Thymus (tissue), 11 donors: ENCODE measurements at regions not wholly inside any gene's neighbourhood (a gene's known extent, or its start where the extent isn't known, plus 50 kb on each side); places are given as distances from the start of the nearest gene placed in this dataset.
"Not testable (repeated sequence)": the region's sequence is repeated elsewhere in the genome, so short reads cannot be mapped to it uniquely, and the experiment has no call there.

Source experiments
- DNase-seq, 9 donors: peaks; one replicate each; pipeline ENCODE4 v3.0.0-alpha.2; 2013; ENCODE audit warnings: low spot score in 9 of 9, low read depth in 6 of 9, missing footprints in 1 of 9
- H3K27ac ChIP-seq, 2 donors: one replicate each; pipeline ENCODE4 v1.5.1; 2013; ENCODE audit warnings: control low read depth in 1 of 2, low read depth in 1 of 2, low read length in 1 of 2, mild to moderate bottlenecking in 1 of 2, moderate library complexity in 1 of 2
- H3K27me3 ChIP-seq, 2 donors: one replicate each; pipeline ENCODE4 v1.5.1; 2013; ENCODE audit warnings: low read length in 1 of 2; ENCODE audit not compliant: control insufficient read depth in 2 of 2, insufficient read depth in 1 of 2
- H3K36me3 ChIP-seq, 2 donors: one replicate each; pipeline ENCODE4 v1.5.1; 2013; ENCODE audit warnings: low read length in 1 of 2, mild to moderate bottlenecking in 1 of 2, moderate library complexity in 1 of 2; ENCODE audit not compliant: control insufficient read depth in 2 of 2, insufficient read depth in 2 of 2
- H3K4me1 ChIP-seq, 2 donors: one replicate each; pipeline ENCODE4 v1.5.1; 2013; ENCODE audit warnings: low read length in 2 of 2; ENCODE audit not compliant: control insufficient read depth in 2 of 2, insufficient read depth in 2 of 2
- H3K4me3 ChIP-seq, 2 donors: one replicate each; pipeline ENCODE4 v1.5.1; 2013; ENCODE audit warnings: low read length in 2 of 2, control low read depth in 1 of 2, mild to moderate bottlenecking in 1 of 2
- H3K9me3 ChIP-seq, 2 donors: one replicate each; pipeline ENCODE4 v1.5.1; 2013; ENCODE audit warnings: low read length in 1 of 2, mild to moderate bottlenecking in 1 of 2; ENCODE audit not compliant: control insufficient read depth in 2 of 2, insufficient read depth in 1 of 2
- WGBS: extraction: QIAGEN DNeasy Blood & Tissue Kit; methylation state at CpG from one replicate; pipeline ENCODE4 v1.1.7; 2013; 5-methylcytosine and 5-hydroxymethylcytosine counted together
- donor health status: healthy.

GRCh38 chr3:13188181-13188779, 115.1 kb upstream of the IQSEC1 start:
- H3K27me3 ChIP-seq: no peaks in the 10 kb centered on the region
- no peak overlapping the region for H3K4me3 ChIP-seq
- 97% methylated on average over 4 of the region's 4 CpGs for WGBS
- H3K9me3 ChIP-seq: peaks cover 0 to 6% of the 10 kb centered on the region in 2 donors
- DNase-seq: no peak
- no peaks in the 10 kb centered on the region for H3K36me3 ChIP-seq
- no peak overlapping the region for H3K27ac ChIP-seq
- no peaks in the 10 kb centered on the region for H3K4me1 ChIP-seq

GRCh38 chr3:13187593-13187992, 114.4 kb upstream of the IQSEC1 start:
- WGBS: 99% methylated on average over 2 of the region's 2 CpGs
- DNase-seq: no peak
- no peak overlapping the region for H3K4me3 ChIP-seq
- no peaks in the 10 kb centered on the region for H3K36me3 ChIP-seq
- no peak overlapping the region for H3K27ac ChIP-seq
- H3K4me1 ChIP-seq: no peaks in the 10 kb centered on the region
- no peaks in the 10 kb centered on the region for H3K27me3 ChIP-seq
- H3K9me3 ChIP-seq: peaks cover 0 to 6% of the 10 kb centered on the region in 2 donors

- Histone ChIP-seq H3K27ac (no peak overlapping the region), H3K9me3 (peaks cover 0 to 6% of the 10 kb centered on the region in 2 donors), H3K4me1 (no peaks in the 10 kb centered on the region), H3K36me3 (no peaks in the 10 kb centered on the region), H3K27me3 (no peaks in the 10 kb centered on the region), H3K4me3 (no peak overlapping the region)
- 91% methylated on average over 9 of the region's 9 CpGs for WGBS
- no peak for DNase-seq
Observed at GRCh38 chr3:13186435-13186815, 113.2 kb upstream of the IQSEC1 start.

GRCh38 chr3:13185737-13186434, 112.7 kb upstream of the IQSEC1 start:
- 95% methylated on average over 7 of the region's 7 CpGs for WGBS
- Histone ChIP-seq H3K27ac (no peak overlapping the region), H3K4me1 (no peaks in the 10 kb centered on the region), H3K27me3 (no peaks in the 10 kb centered on the region), H3K9me3 (peaks cover 0 to 6% of the 10 kb centered on the region in 2 donors), H3K4me3 (no peak overlapping the region), H3K36me3 (no peaks in the 10 kb centered on the region)
- no peak for DNase-seq

GRCh38 chr3:13179582-13180210, 106.5 kb upstream of the IQSEC1 start:
- DNase-seq, H3K27me3 ChIP-seq, H3K27ac ChIP-seq, H3K4me3 ChIP-seq, H3K36me3 ChIP-seq, H3K4me1 ChIP-seq: not testable (repeated sequence)
- peaks cover 1 to 22% of the 10 kb centered on the region in 2 donors for H3K9me3 ChIP-seq
- WGBS: 97% methylated on average over 32 of the region's 32 CpGs

- H3K27me3 ChIP-seq: no peaks in the 10 kb centered on the region
- 87% methylated on average over 1 of the region's 1 CpG for WGBS
Observed at GRCh38 chr3:13179181-13179580, 106.0 kb upstream of the IQSEC1 start.

GRCh38 chr3:13178107-13178506, 104.9 kb upstream of the IQSEC1 start:
- H3K9me3 ChIP-seq: peaks cover 1 to 22% of the 10 kb centered on the region in 2 donors
- H3K4me3 ChIP-seq: no peak overlapping the region
- no peaks in the 10 kb centered on the region for H3K36me3 ChIP-seq
- no peak for DNase-seq
- no peaks in the 10 kb centered on the region for H3K27me3 ChIP-seq
- WGBS: over 99% methylated on average over 3 of the region's 3 CpGs
- no peak overlapping the region for H3K27ac ChIP-seq
- H3K4me1 ChIP-seq: no peaks in the 10 kb centered on the region

More at GRCh38 chr3:13179181-13179580, 106.0 kb upstream of the IQSEC1 start:
- no peaks in the 10 kb centered on the region for H3K4me1 ChIP-seq
- DNase-seq: no peak
- H3K27ac ChIP-seq: no peak overlapping the region
- no peaks in the 10 kb centered on the region for H3K36me3 ChIP-seq
- peaks cover 1 to 22% of the 10 kb centered on the region in 2 donors for H3K9me3 ChIP-seq
- no peak overlapping the region for H3K4me3 ChIP-seq

- Histone ChIP-seq H3K9me3 (peaks cover 1 to 22% of the 10 kb centered on the region in 2 donors), H3K27ac (no peak overlapping the region), H3K4me1 (no peaks in the 10 kb centered on the region), H3K36me3 (no peaks in the 10 kb centered on the region), H3K4me3 (no peak overlapping the region), H3K27me3 (no peaks in the 10 kb centered on the region)
- WGBS: 81% methylated on average over 4 of the region's 4 CpGs
- no peak for DNase-seq
Observed at GRCh38 chr3:13177641-13178040, 104.4 kb upstream of the IQSEC1 start.

- Histone ChIP-seq H3K4me1 (no peaks in the 10 kb centered on the region), H3K36me3 (no peaks in the 10 kb centered on the region), H3K27me3 (no peaks in the 10 kb centered on the region), H3K9me3 (peaks cover 1 to 22% of the 10 kb centered on the region in 2 donors), H3K4me3 (no peak overlapping the region), H3K27ac (no peak overlapping the region)
- no peak for DNase-seq
- WGBS: 98% methylated on average over 2 of the region's 2 CpGs
Observed at GRCh38 chr3:13177236-13177635, 104.0 kb upstream of the IQSEC1 start.
